ENCODE measurements at regions not wholly inside any gene's neighbourhood (a gene's known extent, or its start where the extent isn't known, plus 50 kb on each side); places are given as distances from the start of the nearest gene placed in this dataset.

GRCh38 chr18:72948439-72948838 is 80.7 kb upstream of the NETO1 start:
- Histone ChIP-seq H3K4me3 (no peak overlapping the region), H3K36me3 (no peaks in the 10 kb centered on the region), H3K27ac (replicated peaks in 1 of 4) (no peak overlapping the region), H3K4me1 (no peaks in the 10 kb centered on the region), H3K9me3 (no peaks in the 10 kb centered on the region), H3K27me3 (no peaks in the 10 kb centered on the region)
- intact Hi-C loops (cut with DNase I), result no loop called here
- no peak for DNase-seq (ENCODE audit: extremely low spot score)
- no peak for TF ChIP-seq POLR2A (IDR thresholded peaks at IDR 0.05; ENCODE audit: low read depth)
- TF ChIP-seq, protein P1, sequence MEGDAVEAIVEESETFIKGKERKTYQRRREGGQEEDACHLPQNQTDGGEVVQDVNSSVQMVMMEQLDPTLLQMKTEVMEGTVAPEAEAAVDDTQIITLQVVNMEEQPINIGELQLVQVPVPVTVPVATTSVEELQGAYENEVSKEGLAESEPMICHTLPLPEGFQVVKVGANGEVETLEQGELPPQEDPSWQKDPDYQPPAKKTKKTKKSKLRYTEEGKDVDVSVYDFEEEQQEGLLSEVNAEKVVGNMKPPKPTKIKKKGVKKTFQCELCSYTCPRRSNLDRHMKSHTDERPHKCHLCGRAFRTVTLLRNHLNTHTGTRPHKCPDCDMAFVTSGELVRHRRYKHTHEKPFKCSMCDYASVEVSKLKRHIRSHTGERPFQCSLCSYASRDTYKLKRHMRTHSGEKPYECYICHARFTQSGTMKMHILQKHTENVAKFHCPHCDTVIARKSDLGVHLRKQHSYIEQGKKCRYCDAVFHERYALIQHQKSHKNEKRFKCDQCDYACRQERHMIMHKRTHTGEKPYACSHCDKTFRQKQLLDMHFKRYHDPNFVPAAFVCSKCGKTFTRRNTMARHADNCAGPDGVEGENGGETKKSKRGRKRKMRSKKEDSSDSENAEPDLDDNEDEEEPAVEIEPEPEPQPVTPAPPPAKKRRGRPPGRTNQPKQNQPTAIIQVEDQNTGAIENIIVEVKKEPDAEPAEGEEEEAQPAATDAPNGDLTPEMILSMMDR (IDR thresholded peaks at IDR 0.05), result no peak
- no peak for TF ChIP-seq POLR2AphosphoS5 (IDR thresholded peaks at IDR 0.05)
- no peak for TF ChIP-seq EP300 (IDR thresholded peaks at IDR 0.05)
- WGBS, result 43% methylated on average over 3 of the region's 3 CpGs

DNA sequence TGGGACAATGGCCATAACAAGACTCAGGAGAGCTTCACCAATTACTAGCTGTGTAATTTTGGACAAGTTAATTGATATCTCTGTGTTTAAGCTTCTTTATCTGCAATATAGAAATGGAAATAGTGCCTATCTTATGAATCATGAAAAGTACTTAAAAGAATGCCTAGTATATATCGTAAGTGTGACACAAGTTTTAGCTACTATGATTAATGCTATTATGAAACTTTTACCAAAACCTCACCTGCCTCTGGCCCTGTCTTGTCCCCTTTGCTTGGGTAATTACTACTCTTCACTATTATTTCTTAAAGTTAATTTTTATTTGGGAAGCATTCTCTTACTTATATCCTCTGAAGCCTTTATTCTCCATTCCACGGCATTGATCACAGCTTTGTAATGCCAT is 75.0 kb upstream of the NETO1 start:
- Histone ChIP-seq H3K36me3 (no peaks in the 10 kb centered on the region), H3K27me3 (no peaks in the 10 kb centered on the region), H3K27ac (replicated peaks in 1 of 4) (no peak overlapping the region), H3K9me3 (no peaks in the 10 kb centered on the region), H3K4me3 (no peak overlapping the region), H3K4me1 (no peaks in the 10 kb centered on the region)
- intact Hi-C loops (cut with DNase I), result no loop called here
- TF ChIP-seq POLR2A (IDR thresholded peaks at IDR 0.05; ENCODE audit: low read depth), result no peak
- no peak for TF ChIP-seq POLR2AphosphoS5 (IDR thresholded peaks at IDR 0.05)
- TF ChIP-seq, protein P1 (IDR thresholded peaks at IDR 0.05), result no peak
- no peak for TF ChIP-seq EP300 (IDR thresholded peaks at IDR 0.05)
- 89% methylated on average over 2 of the region's 2 CpGs for WGBS
- no peak for DNase-seq (ENCODE audit: extremely low spot score)

DNA sequence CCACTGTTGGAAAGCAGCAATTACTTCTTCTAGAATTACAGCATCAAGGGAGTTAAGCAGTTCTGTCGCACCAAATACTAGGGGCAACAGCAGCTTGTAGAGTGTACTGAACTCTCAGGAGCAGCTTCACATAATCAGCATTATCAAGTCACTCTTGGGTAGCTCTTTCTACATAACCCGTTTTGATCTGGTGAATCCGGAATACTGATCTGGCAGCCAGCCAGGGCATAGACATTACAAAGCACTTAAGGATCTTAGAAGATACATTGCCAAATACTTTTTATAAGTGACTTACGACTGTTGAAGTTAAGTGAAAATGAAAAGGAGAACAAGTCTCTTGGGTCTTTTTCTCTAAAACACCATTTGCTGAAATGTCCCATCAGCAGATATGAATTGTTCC is 73.2 kb upstream of the NETO1 start:
- no peaks in the 10 kb centered on the region for H3K36me3 ChIP-seq
- DNase-seq (ENCODE audit: extremely low spot score), result no peak
- no peaks in the 10 kb centered on the region for H3K4me1 ChIP-seq
- no peak for TF ChIP-seq POLR2AphosphoS5 (IDR thresholded peaks at IDR 0.05)
- TF ChIP-seq, protein P1 (IDR thresholded peaks at IDR 0.05), result no peak
- TF ChIP-seq POLR2A (IDR thresholded peaks at IDR 0.05; ENCODE audit: low read depth), result no peak
- TF ChIP-seq EP300 (IDR thresholded peaks at IDR 0.05), result no peak
- H3K9me3 ChIP-seq, result no peaks in the 10 kb centered on the region
- no peak overlapping the region for H3K27ac ChIP-seq (replicated peaks in 1 of 4)
- 42% methylated on average over 4 of the region's 4 CpGs for WGBS
- H3K4me3 ChIP-seq, result no peak overlapping the region
- intact Hi-C loops (cut with DNase I), result no loop called here
- H3K27me3 ChIP-seq, result no peaks in the 10 kb centered on the region

DNA sequence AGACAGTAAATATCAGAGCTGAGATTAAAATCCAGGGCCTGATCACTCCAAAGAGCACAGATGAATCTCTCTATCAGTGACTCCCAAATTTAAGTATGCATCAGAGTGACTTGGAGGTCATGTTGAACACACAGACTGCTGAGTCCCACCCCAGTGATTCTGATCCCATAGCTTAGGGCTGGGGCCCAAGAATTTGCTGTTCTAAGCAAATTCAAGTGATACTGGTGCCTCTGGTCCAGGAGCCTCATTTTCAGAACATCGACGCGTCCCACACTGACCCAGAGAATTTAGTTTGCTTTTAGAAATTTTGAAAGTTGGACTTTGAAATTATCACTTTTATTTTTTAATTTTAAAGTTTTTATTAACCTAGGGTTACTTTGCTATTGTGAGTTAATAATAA is 72.7 kb upstream of the NETO1 start:
- H3K4me3 ChIP-seq, result no peak overlapping the region
- H3K9me3 ChIP-seq, result no peaks in the 10 kb centered on the region
- intact Hi-C loops (cut with DNase I), result no loop called here
- no peaks in the 10 kb centered on the region for H3K36me3 ChIP-seq
- H3K27ac ChIP-seq (replicated peaks in 1 of 4), result no peak overlapping the region
- no peak for TF ChIP-seq EP300 (IDR thresholded peaks at IDR 0.05)
- no peak for TF ChIP-seq POLR2AphosphoS5 (IDR thresholded peaks at IDR 0.05)
- TF ChIP-seq POLR2A (IDR thresholded peaks at IDR 0.05; ENCODE audit: low read depth), result no peak
- TF ChIP-seq, protein P1 (IDR thresholded peaks at IDR 0.05), result no peak
- WGBS, result 92% methylated on average over 3 of the region's 3 CpGs
- no peaks in the 10 kb centered on the region for H3K4me1 ChIP-seq
- no peaks in the 10 kb centered on the region for H3K27me3 ChIP-seq
- no peak for DNase-seq (ENCODE audit: extremely low spot score)

DNA sequence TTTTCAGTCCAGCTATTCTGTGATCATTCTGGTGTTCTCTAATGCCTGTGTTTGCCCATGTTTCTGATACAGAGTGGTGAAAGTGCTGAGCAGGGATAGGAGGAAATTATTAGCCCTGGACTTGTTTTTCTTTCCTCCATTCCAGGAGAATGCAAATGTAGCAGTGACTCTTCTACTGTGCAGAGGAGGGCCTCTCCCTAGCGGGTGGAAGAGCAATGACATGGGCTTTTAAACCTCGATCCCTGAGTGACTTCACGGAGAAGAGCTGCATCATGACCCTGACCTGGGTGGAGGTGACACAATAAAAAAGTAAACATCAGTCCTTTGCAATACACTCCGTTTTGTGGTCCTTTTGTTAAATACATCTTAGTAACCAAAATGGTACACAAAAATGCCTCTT is 68.0 kb upstream of the NETO1 start:
- TF ChIP-seq POLR2A (IDR thresholded peaks at IDR 0.05; ENCODE audit: low read depth) (no peak), POLR2AphosphoS5 (IDR thresholded peaks at IDR 0.05) (no peak), EP300 (IDR thresholded peaks at IDR 0.05) (no peak)
- TF ChIP-seq, protein P1 (IDR thresholded peaks at IDR 0.05), result no peak
- Histone ChIP-seq H3K27ac (replicated peaks in 1 of 4) (no peak overlapping the region), H3K27me3 (no peaks in the 10 kb centered on the region), H3K4me3 (no peak overlapping the region), H3K4me1 (no peaks in the 10 kb centered on the region), H3K9me3 (no peaks in the 10 kb centered on the region), H3K36me3 (no peaks in the 10 kb centered on the region)
- intact Hi-C loops (cut with DNase I), result no loop called here
- WGBS, result 76% methylated on average over 4 of the region's 4 CpGs
- no peak for DNase-seq (ENCODE audit: extremely low spot score)
